Heart right ventricle (tissue), 16 donors: ENCODE measurements at regions not wholly inside any gene's neighbourhood (a gene's known extent, or its start where the extent isn't known, plus 50 kb on each side); places are given as distances from the start of the nearest gene placed in this dataset.
"Not testable (repeated sequence)": the region's sequence is repeated elsewhere in the genome, so short reads cannot be mapped to it uniquely, and the experiment has no call there.

ENCODE experiments used
- ATAC-seq, 8 donors: fragments of 200-7000 bp; cut with Tn5 transposase; one replicate each; pipeline ENCODE4 v1.9.1; 2020; ENCODE audit warnings: mild to moderate bottlenecking in 8 of 8, moderate library complexity in 8 of 8, moderate number of reproducible peaks in 1 of 8
- DNase-seq, 2 donors: peaks; one replicate each; pipeline ENCODE4 v3.0.0-alpha.2; 2020
- H3K27ac ChIP-seq, 10 donors: fragments of 200-600 bp; sonication (generic) in 2 of 10; one replicate each; pipeline versions ENCODE4 v1.5.0 to v1.8.0; 2020 to 2022; ENCODE audit warnings: mild to moderate bottlenecking in 3 of 10
- H3K27me3 ChIP-seq, 7 donors: fragments of 200-600 bp; one replicate each; pipeline ENCODE4 v1.8.0; 2021 to 2022; ENCODE audit warnings: mild to moderate bottlenecking in 2 of 7
- H3K36me3 ChIP-seq, 9 donors: fragments of 200-600 bp; sonication (generic) in 1 of 9; one replicate each; pipeline versions ENCODE4 v1.5.0 to v1.8.0; 2020 to 2022; ENCODE audit warnings: mild to moderate bottlenecking in 2 of 9
- H3K4me1 ChIP-seq, 9 donors: fragments of 200-600 bp; sonication (generic) in 1 of 9; one replicate each; pipeline versions ENCODE4 v1.5.0 to v1.8.0; 2020 to 2022; ENCODE audit warnings: mild to moderate bottlenecking in 4 of 9
- H3K4me3 ChIP-seq, 10 donors: fragments of 200-600 bp; sonication (generic) in 2 of 10; one replicate each; pipeline versions ENCODE4 v1.5.0 to v1.8.0; 2020 to 2022; ENCODE audit warnings: mild to moderate bottlenecking in 7 of 10, moderate library complexity in 2 of 10
- H3K9me3 ChIP-seq, 11 donors: fragments of 200-600 bp in 10 of 11; sonication (generic) in 2 of 11; one replicate each; pipeline versions ENCODE4 v1.5.0 to v1.8.0; 2013 to 2022; ENCODE audit warnings: mild to moderate bottlenecking in 2 of 11, control low read depth in 1 of 11, moderate library complexity in 1 of 11
- WGBS, 2 donors: extraction: QIAGEN DNeasy Blood & Tissue Kit; methylation state at CpG; one replicate each; pipeline ENCODE4 v1.1.7; 2013; ENCODE audit warnings: inconsistent platforms in 1 of 2; 5-methylcytosine and 5-hydroxymethylcytosine counted together
- intact Hi-C, 10 donors: fragments of 100-400 bp; cut with DNase I; formaldehyde crosslinking; loops; one replicate each; pipeline versions ENCODE4 v1.11.1 to v1.14.2; 2022
- TF ChIP-seq, protein P1 (sequence below), 9 donors: fragments of 200-600 bp; sonication (generic) in 2 of 9; IDR thresholded peaks; one replicate each; pipeline versions ENCODE4 v1.5.0 to v1.8.0; 2021 to 2022; ENCODE audit warnings: antibody characterized with exemption in 9 of 9, mild to moderate bottlenecking in 5 of 9, moderate library complexity in 1 of 9
- donor health status: Arrhythmogenic right ventricular cardiomyopathy.
- donor health status: ischemic (EF 13 %, LVEDD 7.1; RV severe dilation, severe dysfunction).
- donor health status: healthy with polysubstance abuse.
- donor health status: DM: no; HTN: yes; CAD: no.
- donor health status: DM: no; HTN: no; CAD: no.
- donor health status: ischemic (EF 25% LVEDD 6.9; RV normal size, moderate dysfunction).
- donor health status: ischemic (EF 25% LVEDD 5.7; RV mildly dilated, moderate dysfunction).
- donor health status: healthy.
- donor health status: DM: yes; HTN: yes; CAD: no.
- donor health status: Ischemic cardiomyopathy.
- donor health status: ischemic (EF 35%, LVEDD 5.7; RV mildly dilated, moderate dysfunction).
- donor health status: nonischemic (EF 11% LVEDD 7.7; RV severe dilation, severe dysfunction).
- donor health status: DM: yes; HTN: yes; CAD: no.
- donor health status: PGD.
- donor health status: ischemic (EF 29% LVEDD 5.4; RV normal size, mild dysfunction).
- donor health status: nonischemic (EF 23%, LVEDD 6.1; RV moderate dilation, normal function).

DNA sequence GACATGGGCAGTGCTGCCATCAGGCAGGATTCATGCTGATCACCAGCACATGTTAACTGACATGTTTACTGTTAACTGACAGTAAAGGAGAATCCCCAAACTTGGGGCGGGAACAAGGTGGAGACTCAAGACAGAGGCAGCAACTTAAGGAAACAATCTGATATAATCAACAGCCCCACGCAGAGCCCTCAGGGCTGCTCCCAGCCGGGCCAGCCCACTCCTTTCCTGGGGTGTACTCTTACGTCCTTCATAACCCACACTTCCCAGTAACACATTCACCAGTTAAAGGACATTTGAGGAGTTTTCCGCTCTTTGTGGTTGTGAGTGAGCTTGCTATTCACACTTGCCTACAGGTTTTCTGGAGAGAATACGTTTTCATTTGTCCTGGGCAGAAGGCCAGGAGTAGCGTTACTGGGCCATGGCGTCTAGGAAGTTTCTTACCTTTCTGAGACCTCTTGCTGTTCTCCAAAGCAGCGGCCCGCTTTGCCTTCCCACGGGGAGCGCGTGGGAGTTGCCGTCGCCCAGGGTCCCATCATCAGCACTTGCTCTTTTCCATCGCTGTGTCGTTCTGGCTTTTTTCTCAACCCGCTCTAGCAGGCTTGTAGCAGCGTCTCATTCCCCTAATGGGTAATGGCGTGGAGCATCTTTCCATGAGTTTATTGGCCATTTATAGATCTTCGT lies 56.4 kb downstream of the FOXF2 start:
- H3K27me3 ChIP-seq: peaks cover 0 to 43% (median 11%) of the 10 kb centered on the region in 7 donors
- intact Hi-C loops: no loop called here
- H3K4me3 ChIP-seq: no peak overlapping the region
- H3K36me3 ChIP-seq: no peaks in the 10 kb centered on the region
- H3K27ac ChIP-seq: no peak overlapping the region
- 76 to 77% methylated on average over 21 of the region's 21 CpGs for WGBS, 2 donors
- H3K4me1 ChIP-seq: no peaks in the 10 kb centered on the region
- H3K9me3 ChIP-seq: peaks cover 0 to 8% (median 0%) of the 10 kb centered on the region in 11 donors
- TF ChIP-seq, protein P1, sequence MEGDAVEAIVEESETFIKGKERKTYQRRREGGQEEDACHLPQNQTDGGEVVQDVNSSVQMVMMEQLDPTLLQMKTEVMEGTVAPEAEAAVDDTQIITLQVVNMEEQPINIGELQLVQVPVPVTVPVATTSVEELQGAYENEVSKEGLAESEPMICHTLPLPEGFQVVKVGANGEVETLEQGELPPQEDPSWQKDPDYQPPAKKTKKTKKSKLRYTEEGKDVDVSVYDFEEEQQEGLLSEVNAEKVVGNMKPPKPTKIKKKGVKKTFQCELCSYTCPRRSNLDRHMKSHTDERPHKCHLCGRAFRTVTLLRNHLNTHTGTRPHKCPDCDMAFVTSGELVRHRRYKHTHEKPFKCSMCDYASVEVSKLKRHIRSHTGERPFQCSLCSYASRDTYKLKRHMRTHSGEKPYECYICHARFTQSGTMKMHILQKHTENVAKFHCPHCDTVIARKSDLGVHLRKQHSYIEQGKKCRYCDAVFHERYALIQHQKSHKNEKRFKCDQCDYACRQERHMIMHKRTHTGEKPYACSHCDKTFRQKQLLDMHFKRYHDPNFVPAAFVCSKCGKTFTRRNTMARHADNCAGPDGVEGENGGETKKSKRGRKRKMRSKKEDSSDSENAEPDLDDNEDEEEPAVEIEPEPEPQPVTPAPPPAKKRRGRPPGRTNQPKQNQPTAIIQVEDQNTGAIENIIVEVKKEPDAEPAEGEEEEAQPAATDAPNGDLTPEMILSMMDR (IDR thresholded peaks at IDR 0.05): no peak
- no peak for DNase-seq
- no peak for ATAC-seq

DNA sequence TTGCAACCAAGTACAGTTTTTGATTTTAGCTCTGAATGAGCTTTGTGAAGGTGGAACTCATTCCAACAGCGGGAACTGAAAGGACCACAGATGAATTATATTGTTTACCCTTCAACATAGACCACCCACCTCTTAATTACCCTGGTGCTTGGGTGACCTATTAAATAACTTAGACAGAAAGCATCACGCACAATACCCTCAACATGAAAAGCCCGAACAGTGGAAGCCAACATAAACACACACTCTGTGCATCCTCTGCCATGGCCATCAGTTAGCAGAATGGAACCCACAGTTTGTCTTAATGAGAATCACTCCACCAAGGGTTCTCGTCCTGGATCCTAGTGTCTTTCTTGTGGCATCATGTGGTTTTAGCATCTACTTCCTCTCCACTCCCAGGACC lies 60.5 kb downstream of the FOXF2 start:
- H3K27ac ChIP-seq: no peak overlapping the region
- intact Hi-C loops: no loop called here
- no peak overlapping the region for H3K4me3 ChIP-seq
- no peaks in the 10 kb centered on the region for H3K4me1 ChIP-seq
- WGBS, 2 donors: 80 to 87% methylated on average over 4 of the region's 4 CpGs
- peaks cover 0 to 22% (median 6%) of the 10 kb centered on the region in 11 donors for H3K9me3 ChIP-seq
- no peak for ATAC-seq
- TF ChIP-seq, protein P1 (IDR thresholded peaks at IDR 0.05): no peak
- peaks cover 0 to 38% (median 14%) of the 10 kb centered on the region in 7 donors for H3K27me3 ChIP-seq
- DNase-seq: no peak
- no peaks in the 10 kb centered on the region for H3K36me3 ChIP-seq

DNA sequence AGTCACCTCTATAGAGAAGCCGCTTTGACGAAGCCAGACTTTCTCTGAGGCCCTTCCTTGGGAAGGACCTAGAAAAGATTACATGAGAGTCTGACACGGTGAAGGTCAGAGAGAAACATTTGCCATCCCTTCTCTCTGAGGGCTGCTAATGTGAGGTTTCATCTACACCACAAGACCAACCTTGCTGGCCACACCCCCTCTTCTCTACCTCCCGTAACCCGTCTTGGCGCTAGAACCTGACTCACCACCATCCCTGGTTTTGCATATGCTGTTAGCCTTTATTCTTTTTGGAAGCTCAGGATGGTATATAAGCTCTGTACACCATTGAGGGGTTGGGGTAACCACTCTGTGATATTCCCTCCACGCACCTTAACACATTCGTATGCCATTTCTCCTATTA lies 63.6 kb downstream of the FOXF2 start:
- Histone ChIP-seq H3K9me3 (peaks cover 0 to 22% (median 6%) of the 10 kb centered on the region in 11 donors), H3K4me3 (no peak overlapping the region), H3K36me3 (no peaks in the 10 kb centered on the region), H3K4me1 (no peaks in the 10 kb centered on the region), H3K27me3 (peaks cover 0 to 24% (median 14%) of the 10 kb centered on the region in 7 donors), H3K27ac (no peak overlapping the region)
- DNase-seq (no peak), ATAC-seq (no peak)
- intact Hi-C loops: no loop called here
- 92 to 94% methylated on average over 8 of the region's 8 CpGs for WGBS, 2 donors
- TF ChIP-seq, protein P1 (IDR thresholded peaks at IDR 0.05): no peak

DNA sequence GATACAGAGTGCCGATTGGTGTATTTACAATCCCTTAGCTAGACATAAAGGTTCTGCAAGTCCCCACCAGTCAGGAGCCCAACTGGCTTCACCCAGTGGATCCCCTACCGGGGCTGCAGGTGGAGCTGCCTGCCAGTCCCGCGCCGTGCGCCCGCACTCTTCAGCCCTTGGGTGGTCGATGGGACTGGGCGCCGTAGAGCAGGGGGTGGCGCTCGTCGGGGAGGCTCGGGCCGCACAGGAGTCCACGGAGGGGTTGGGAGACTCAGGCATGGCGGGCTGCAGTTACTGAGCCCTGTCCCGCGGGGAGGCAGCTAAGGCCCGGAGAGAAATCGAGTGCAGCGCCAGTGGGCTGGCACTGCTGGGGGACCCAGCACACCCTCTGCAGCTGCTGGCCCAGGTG lies 67.4 kb downstream of the FOXF2 start:
- DNase-seq, H3K4me1 ChIP-seq, H3K4me3 ChIP-seq, H3K9me3 ChIP-seq, H3K36me3 ChIP-seq, ATAC-seq, H3K27me3 ChIP-seq, H3K27ac ChIP-seq, intact Hi-C loops: not testable (repeated sequence)
- WGBS, 2 donors: 95 to 96% methylated on average over 20 to 22 of the region's 22 CpGs

DNA sequence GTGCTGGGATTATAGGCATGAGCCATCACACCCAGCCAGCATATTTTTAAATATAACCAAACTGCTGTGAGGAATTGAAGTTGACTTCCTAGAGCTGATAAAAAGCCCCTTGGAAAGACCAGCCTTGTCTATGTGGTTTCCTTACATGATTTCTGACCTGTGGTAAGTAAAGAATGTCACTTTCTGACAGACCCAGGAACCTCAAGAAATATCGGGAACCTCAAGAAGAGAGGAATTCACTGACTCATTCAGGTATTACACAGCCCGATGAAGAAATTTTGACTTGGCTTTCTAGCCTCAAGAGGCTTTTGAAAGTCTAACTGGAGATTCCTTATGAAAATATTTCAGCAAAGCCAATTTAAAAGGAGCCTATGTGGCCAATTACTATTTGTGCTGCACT lies 71.8 kb downstream of the FOXF2 start:
- Histone ChIP-seq H3K4me1 (no peaks in the 10 kb centered on the region), H3K27ac (no peak overlapping the region), H3K27me3 (peaks cover 0 to 8% (median 0%) of the 10 kb centered on the region in 7 donors), H3K4me3 (no peak overlapping the region), H3K9me3 (no peaks in the 10 kb centered on the region), H3K36me3 (no peaks in the 10 kb centered on the region)
- DNase-seq (no peak), ATAC-seq (no peak)
- TF ChIP-seq, protein P1 (IDR thresholded peaks at IDR 0.05): no peak
- intact Hi-C loops: no loop called here
- 89 to 90% methylated on average over 2 of the region's 2 CpGs for WGBS, 2 donors
